K562 (cell line): ENCODE measurements at regions not wholly inside any gene's neighbourhood (a gene's known extent, or its start where the extent isn't known, plus 50 kb on each side); places are given as distances from the start of the nearest gene placed in this dataset.
A peak's percentile ranks its signal among the peaks of the same experiment; 100 is the strongest.

ENCODE experiments used
- CCAR2 ChIP-seq: fragments of 200-400 bp; formaldehyde crosslinking; IDR thresholded peaks from 2 replicates; pipeline ENCODE4 v1.6.1; 2017; ENCODE audit warnings: mild to moderate bottlenecking, low read depth, low read length
- EP300 ChIP-seq: IDR thresholded peaks from 2 replicates; pipeline ENCODE4 v1.6.1; 2012; ENCODE audit warnings: low read length, improper control_type of control experiment
- MAFG ChIP-seq: fragments of 450-650 bp; conservative IDR thresholded peaks from 2 replicates; pipeline ENCODE4 v1.6.1; 2016; ENCODE audit warnings: missing genetic modification characterization, missing compliant biosample characterization
- NELFE ChIP-seq: IDR thresholded peaks from 2 replicates; pipeline ENCODE4 v1.6.1; 2011; ENCODE audit warnings: mild to moderate bottlenecking; ENCODE audit not compliant: insufficient read depth, insufficient read length
- NFYB ChIP-seq: IDR thresholded peaks from 2 replicates; pipeline ENCODE4 v1.6.1; 2011; ENCODE audit warnings: mild to moderate bottlenecking, moderate library complexity; ENCODE audit not compliant: insufficient read length; ENCODE audit errors: extremely low read depth
- POLR2AphosphoS2 ChIP-seq: IDR thresholded peaks from 2 replicates; pipeline ENCODE4 v1.6.1; 2012; ENCODE audit warnings: low read length, improper control_type of control experiment
- SMARCB1 ChIP-seq: IDR thresholded peaks from 2 replicates; pipeline ENCODE4 v1.6.1; 2011; ENCODE audit warnings: improper control_type of control experiment, low read depth; ENCODE audit not compliant: insufficient read length
- SUPT5H ChIP-seq: fragments of 450-650 bp; IDR thresholded peaks from 2 replicates; pipeline ENCODE4 v1.6.1; 2016
- TBP ChIP-seq: optimal IDR thresholded peaks from 2 replicates; pipeline ENCODE3; 2011; ENCODE audit warnings: low read depth, low read length, improper control_type of control experiment
- TFE3 ChIP-seq: fragments of 450-650 bp; formaldehyde crosslinking; IDR thresholded peaks from 2 replicates; pipeline ENCODE4 v1.4.0; 2020; ENCODE audit warnings: mild to moderate bottlenecking, mixed read lengths
- WHSC1 ChIP-seq: IDR thresholded peaks from one replicate; pipeline ENCODE4 v1.6.1; 2012; ENCODE audit warnings: low read length, control low read depth, inconsistent platforms
- TF ChIP-seq, protein P1 (sequence below): sonication (generic); formaldehyde crosslinking; IDR thresholded peaks from 2 replicates; pipeline ENCODE4 v1.8.0; 2023; ENCODE audit warnings: missing genetic modification reagents, mild to moderate bottlenecking, borderline replicate concordance
- TF ChIP-seq, protein P2 (sequence below): fragments of 450-650 bp; formaldehyde crosslinking; IDR thresholded peaks from 2 replicates; pipeline ENCODE4 v1.4.0; 2022; ENCODE audit warnings: missing genetic modification characterization
- TF ChIP-seq, protein P3 (sequence below): fragments of 250-450 bp; sonication (Bioruptor Pico); IDR thresholded peaks from 2 replicates; pipeline ENCODE4 v1.4.0; 2020; ENCODE audit warnings: mild to moderate bottlenecking, moderate library complexity, borderline replicate concordance

- TF ChIP-seq, protein P1, sequence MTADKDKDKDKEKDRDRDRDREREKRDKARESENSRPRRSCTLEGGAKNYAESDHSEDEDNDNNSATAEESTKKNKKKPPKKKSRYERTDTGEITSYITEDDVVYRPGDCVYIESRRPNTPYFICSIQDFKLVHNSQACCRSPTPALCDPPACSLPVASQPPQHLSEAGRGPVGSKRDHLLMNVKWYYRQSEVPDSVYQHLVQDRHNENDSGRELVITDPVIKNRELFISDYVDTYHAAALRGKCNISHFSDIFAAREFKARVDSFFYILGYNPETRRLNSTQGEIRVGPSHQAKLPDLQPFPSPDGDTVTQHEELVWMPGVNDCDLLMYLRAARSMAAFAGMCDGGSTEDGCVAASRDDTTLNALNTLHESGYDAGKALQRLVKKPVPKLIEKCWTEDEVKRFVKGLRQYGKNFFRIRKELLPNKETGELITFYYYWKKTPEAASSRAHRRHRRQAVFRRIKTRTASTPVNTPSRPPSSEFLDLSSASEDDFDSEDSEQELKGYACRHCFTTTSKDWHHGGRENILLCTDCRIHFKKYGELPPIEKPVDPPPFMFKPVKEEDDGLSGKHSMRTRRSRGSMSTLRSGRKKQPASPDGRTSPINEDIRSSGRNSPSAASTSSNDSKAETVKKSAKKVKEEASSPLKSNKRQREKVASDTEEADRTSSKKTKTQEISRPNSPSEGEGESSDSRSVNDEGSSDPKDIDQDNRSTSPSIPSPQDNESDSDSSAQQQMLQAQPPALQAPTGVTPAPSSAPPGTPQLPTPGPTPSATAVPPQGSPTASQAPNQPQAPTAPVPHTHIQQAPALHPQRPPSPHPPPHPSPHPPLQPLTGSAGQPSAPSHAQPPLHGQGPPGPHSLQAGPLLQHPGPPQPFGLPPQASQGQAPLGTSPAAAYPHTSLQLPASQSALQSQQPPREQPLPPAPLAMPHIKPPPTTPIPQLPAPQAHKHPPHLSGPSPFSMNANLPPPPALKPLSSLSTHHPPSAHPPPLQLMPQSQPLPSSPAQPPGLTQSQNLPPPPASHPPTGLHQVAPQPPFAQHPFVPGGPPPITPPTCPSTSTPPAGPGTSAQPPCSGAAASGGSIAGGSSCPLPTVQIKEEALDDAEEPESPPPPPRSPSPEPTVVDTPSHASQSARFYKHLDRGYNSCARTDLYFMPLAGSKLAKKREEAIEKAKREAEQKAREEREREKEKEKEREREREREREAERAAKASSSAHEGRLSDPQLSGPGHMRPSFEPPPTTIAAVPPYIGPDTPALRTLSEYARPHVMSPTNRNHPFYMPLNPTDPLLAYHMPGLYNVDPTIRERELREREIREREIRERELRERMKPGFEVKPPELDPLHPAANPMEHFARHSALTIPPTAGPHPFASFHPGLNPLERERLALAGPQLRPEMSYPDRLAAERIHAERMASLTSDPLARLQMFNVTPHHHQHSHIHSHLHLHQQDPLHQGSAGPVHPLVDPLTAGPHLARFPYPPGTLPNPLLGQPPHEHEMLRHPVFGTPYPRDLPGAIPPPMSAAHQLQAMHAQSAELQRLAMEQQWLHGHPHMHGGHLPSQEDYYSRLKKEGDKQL (CRISPR knock-in tag) = no peak
- TF ChIP-seq SMARCB1 (no peak), TBP (no peak), MAFG (no peak), NELFE (no peak), CCAR2 (no peak), NFYB (no peak), SUPT5H (peak; percentile 19; the same call in 1 of the 2 replicates), EP300 (no peak), WHSC1 (no peak), TFE3 (CRISPR knock-in tag) (no peak), POLR2AphosphoS2 (no peak)
- TF ChIP-seq, protein P2, sequence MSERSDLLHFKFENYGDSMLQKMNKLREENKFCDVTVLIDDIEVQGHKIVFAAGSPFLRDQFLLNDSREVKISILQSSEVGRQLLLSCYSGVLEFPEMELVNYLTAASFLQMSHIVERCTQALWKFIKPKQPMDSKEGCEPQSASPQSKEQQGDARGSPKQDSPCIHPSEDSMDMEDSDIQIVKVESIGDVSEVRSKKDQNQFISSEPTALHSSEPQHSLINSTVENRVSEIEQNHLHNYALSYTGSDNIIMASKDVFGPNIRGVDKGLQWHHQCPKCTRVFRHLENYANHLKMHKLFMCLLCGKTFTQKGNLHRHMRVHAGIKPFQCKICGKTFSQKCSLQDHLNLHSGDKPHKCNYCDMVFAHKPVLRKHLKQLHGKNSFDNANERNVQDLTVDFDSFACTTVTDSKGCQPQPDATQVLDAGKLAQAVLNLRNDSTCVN (CRISPR knock-in tag) = 0 out of 2 replicates have a peak, but pooled peaks have one; percentile 29
- TF ChIP-seq, protein P3, sequence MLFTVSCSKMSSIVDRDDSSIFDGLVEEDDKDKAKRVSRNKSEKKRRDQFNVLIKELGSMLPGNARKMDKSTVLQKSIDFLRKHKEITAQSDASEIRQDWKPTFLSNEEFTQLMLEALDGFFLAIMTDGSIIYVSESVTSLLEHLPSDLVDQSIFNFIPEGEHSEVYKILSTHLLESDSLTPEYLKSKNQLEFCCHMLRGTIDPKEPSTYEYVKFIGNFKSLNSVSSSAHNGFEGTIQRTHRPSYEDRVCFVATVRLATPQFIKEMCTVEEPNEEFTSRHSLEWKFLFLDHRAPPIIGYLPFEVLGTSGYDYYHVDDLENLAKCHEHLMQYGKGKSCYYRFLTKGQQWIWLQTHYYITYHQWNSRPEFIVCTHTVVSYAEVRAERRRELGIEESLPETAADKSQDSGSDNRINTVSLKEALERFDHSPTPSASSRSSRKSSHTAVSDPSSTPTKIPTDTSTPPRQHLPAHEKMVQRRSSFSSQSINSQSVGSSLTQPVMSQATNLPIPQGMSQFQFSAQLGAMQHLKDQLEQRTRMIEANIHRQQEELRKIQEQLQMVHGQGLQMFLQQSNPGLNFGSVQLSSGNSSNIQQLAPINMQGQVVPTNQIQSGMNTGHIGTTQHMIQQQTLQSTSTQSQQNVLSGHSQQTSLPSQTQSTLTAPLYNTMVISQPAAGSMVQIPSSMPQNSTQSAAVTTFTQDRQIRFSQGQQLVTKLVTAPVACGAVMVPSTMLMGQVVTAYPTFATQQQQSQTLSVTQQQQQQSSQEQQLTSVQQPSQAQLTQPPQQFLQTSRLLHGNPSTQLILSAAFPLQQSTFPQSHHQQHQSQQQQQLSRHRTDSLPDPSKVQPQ (CRISPR knock-in tag) = no peak
Observed at GRCh38 chr6:16035488-16036080, 93.3 kb upstream of the MYLIP start (continued).
